ENCODE measurements at regions not wholly inside any gene's neighbourhood (a gene's known extent, or its start where the extent isn't known, plus 50 kb on each side); places are given as distances from the start of the nearest gene placed in this dataset.
"Not testable (repeated sequence)": the region's sequence is repeated elsewhere in the genome, so short reads cannot be mapped to it uniquely, and the experiment has no call there.

- no peak overlapping the region for H3K4me3 ChIP-seq (ENCODE audit: low read depth, low read length)
- in situ Hi-C loops (cut with HindIII; ENCODE audit: low sequenced_read_pairs), result no loop called here
- TF ChIP-seq CTCF (IDR thresholded peaks at IDR 0.05; ENCODE audit: low read depth, low read length, missing control alignments), result no peak
- no peak for DNase-seq (ENCODE audit: low read depth)
Measured at GRCh38 chr22:48923165-48923865, 904.4 kb downstream of the BRD1 start.

- no peak for TF ChIP-seq CTCF (IDR thresholded peaks at IDR 0.05; ENCODE audit: low read depth, low read length, missing control alignments)
- H3K4me3 ChIP-seq (ENCODE audit: low read depth, low read length), result no peak overlapping the region
- DNase-seq (ENCODE audit: low read depth), result no peak
- in situ Hi-C loops (cut with HindIII; ENCODE audit: low sequenced_read_pairs), result no loop called here
Measured at GRCh38 chr22:48921411-48921903, 906.2 kb downstream of the BRD1 start.

- no peak for TF ChIP-seq CTCF (IDR thresholded peaks at IDR 0.05; ENCODE audit: low read depth, low read length, missing control alignments)
- H3K4me3 ChIP-seq (ENCODE audit: low read depth, low read length), result no peak overlapping the region
- DNase-seq (ENCODE audit: low read depth), result no peak
- in situ Hi-C loops (cut with HindIII; ENCODE audit: low sequenced_read_pairs), result no loop called here
Measured at GRCh38 chr22:48920776-48921241, 906.9 kb downstream of the BRD1 start.

- in situ Hi-C loops (cut with HindIII; ENCODE audit: low sequenced_read_pairs), result no loop called here
- TF ChIP-seq CTCF (IDR thresholded peaks at IDR 0.05; ENCODE audit: low read depth, low read length, missing control alignments), result no peak
- DNase-seq (ENCODE audit: low read depth), result no peak
- H3K4me3 ChIP-seq (ENCODE audit: low read depth, low read length), result no peak overlapping the region
Measured at GRCh38 chr22:48919851-48920589, 907.7 kb downstream of the BRD1 start.

- DNase-seq (ENCODE audit: low read depth), result no peak
- TF ChIP-seq CTCF (IDR thresholded peaks at IDR 0.05; ENCODE audit: low read depth, low read length, missing control alignments), result no peak
- no peak overlapping the region for H3K4me3 ChIP-seq (ENCODE audit: low read depth, low read length)
- in situ Hi-C loops (cut with HindIII; ENCODE audit: low sequenced_read_pairs), result no loop called here
Measured at GRCh38 chr22:48919187-48919590, 908.5 kb downstream of the BRD1 start.

- in situ Hi-C loops (cut with HindIII; ENCODE audit: low sequenced_read_pairs), result no loop called here
- no peak overlapping the region for H3K4me3 ChIP-seq (ENCODE audit: low read depth, low read length)
- DNase-seq (ENCODE audit: low read depth), result no peak
- TF ChIP-seq CTCF (IDR thresholded peaks at IDR 0.05; ENCODE audit: low read depth, low read length, missing control alignments), result no peak
Measured at GRCh38 chr22:48918585-48919186, 909.0 kb downstream of the BRD1 start.

- in situ Hi-C loops (cut with HindIII; ENCODE audit: low sequenced_read_pairs); H3K4me3 ChIP-seq (ENCODE audit: low read depth, low read length); DNase-seq (ENCODE audit: low read depth): not testable (repeated sequence)
Measured at GRCh38 chr22:48912356-48913066, 915.2 kb downstream of the BRD1 start.

GRCh38 chr22:48911647-48912046 lies 916.0 kb downstream of the BRD1 start:
- DNase-seq (ENCODE audit: low read depth); in situ Hi-C loops (cut with HindIII; ENCODE audit: low sequenced_read_pairs); H3K4me3 ChIP-seq (ENCODE audit: low read depth, low read length): not testable (repeated sequence)

- in situ Hi-C loops (cut with HindIII; ENCODE audit: low sequenced_read_pairs); DNase-seq (ENCODE audit: low read depth); H3K4me3 ChIP-seq (ENCODE audit: low read depth, low read length): not testable (repeated sequence)
Measured at GRCh38 chr22:48911067-48911466, 916.6 kb downstream of the BRD1 start.
